AG04449 (cell line): ENCODE measurements at regions not wholly inside any gene's neighbourhood (a gene's known extent, or its start where the extent isn't known, plus 50 kb on each side); places are given as distances from the start of the nearest gene placed in this dataset.

ENCODE experiments used
- CTCF ChIA-PET: fragments of 350-600 bp; formaldehyde crosslinking; extraction: SDS; loops from one replicate; lab custom pipeline; 2021; ENCODE audit warnings: antibody characterized with exemption; lab: Yijun Ruan, JAX
- POLR2A ChIA-PET: fragments of 400-600, 350-600 bp; formaldehyde crosslinking; extraction: SDS; loops from one replicate; lab custom pipeline; 2020; ENCODE audit warnings: antibody characterized with exemption, inconsistent platforms; lab: Yijun Ruan, JAX
- DNase-seq: peaks from one replicate; pipeline ENCODE4 v3.0.0-alpha.2; 2010; ENCODE audit warnings: low read depth, low spot score
- H3K4me3 ChIP-seq: 2 replicates; pipeline ENCODE4 v1.5.1; 2011; ENCODE audit warnings: low read depth, mild to moderate bottlenecking, control low read depth, low read length
- TF ChIP-seq, protein P1 (sequence below): IDR thresholded peaks from one replicate; pipeline ENCODE4 v1.5.1; 2011; ENCODE audit warnings: mild to moderate bottlenecking, moderate library complexity, low read length, control low read depth, inconsistent platforms; ENCODE audit not compliant: insufficient read depth; ENCODE audit errors: missing control alignments

DNA sequence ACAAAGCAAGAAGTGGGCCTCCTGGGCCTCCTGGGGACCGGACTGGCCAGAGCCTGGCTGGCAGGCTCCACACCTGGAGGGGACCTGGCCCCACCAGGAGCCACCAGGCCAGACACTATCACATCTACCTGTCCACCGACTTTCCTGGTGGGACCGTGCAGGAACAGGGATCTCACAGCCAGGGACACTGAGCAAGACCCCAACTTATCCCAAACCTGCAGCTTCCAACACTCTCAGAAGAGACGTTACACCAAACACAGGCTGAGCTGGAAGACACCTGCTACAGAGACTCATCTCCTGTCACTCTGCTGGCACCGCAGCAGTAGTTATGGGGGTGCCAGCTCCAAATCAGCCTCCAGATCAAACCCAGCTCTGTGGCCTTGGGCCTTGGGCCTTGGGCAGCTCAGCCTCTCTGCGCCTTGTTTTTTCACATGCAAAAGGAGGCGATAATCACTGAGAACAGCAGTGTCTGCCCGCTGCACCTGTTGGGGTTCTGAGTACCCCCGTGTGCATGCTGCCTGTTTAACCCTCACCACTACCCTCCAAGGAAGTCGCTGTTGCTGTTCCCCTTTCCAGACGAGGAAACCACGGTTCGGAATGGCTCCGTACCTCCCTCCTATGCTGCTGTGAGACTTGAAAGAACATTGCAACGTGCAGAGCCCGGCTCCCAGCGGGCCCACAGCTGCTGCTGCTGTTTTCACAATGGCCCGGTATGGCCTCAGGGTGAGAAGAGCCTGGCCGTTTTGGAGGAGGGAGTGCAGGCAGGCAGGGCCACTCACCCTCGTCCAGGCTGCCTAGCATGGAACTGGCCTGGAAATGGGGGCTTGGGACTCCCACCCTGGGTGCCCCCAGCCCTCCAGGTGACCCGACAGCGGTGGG, 69.6 kb downstream of the ADRA2C start:
- CTCF ChIA-PET: no interaction called here
- POLR2A ChIA-PET: no interaction called here
- TF ChIP-seq, protein P1, sequence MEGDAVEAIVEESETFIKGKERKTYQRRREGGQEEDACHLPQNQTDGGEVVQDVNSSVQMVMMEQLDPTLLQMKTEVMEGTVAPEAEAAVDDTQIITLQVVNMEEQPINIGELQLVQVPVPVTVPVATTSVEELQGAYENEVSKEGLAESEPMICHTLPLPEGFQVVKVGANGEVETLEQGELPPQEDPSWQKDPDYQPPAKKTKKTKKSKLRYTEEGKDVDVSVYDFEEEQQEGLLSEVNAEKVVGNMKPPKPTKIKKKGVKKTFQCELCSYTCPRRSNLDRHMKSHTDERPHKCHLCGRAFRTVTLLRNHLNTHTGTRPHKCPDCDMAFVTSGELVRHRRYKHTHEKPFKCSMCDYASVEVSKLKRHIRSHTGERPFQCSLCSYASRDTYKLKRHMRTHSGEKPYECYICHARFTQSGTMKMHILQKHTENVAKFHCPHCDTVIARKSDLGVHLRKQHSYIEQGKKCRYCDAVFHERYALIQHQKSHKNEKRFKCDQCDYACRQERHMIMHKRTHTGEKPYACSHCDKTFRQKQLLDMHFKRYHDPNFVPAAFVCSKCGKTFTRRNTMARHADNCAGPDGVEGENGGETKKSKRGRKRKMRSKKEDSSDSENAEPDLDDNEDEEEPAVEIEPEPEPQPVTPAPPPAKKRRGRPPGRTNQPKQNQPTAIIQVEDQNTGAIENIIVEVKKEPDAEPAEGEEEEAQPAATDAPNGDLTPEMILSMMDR: no peak
- H3K4me3 ChIP-seq: no peak overlapping the region
- no peak for DNase-seq

GRCh38 chr4:3836406-3836755, 70.2 kb downstream of the ADRA2C start:
- POLR2A ChIA-PET: no interaction called here
- CTCF ChIA-PET: no interaction called here
- TF ChIP-seq, protein P1: no peak
- no peak for DNase-seq
- H3K4me3 ChIP-seq: no peak overlapping the region

DNA sequence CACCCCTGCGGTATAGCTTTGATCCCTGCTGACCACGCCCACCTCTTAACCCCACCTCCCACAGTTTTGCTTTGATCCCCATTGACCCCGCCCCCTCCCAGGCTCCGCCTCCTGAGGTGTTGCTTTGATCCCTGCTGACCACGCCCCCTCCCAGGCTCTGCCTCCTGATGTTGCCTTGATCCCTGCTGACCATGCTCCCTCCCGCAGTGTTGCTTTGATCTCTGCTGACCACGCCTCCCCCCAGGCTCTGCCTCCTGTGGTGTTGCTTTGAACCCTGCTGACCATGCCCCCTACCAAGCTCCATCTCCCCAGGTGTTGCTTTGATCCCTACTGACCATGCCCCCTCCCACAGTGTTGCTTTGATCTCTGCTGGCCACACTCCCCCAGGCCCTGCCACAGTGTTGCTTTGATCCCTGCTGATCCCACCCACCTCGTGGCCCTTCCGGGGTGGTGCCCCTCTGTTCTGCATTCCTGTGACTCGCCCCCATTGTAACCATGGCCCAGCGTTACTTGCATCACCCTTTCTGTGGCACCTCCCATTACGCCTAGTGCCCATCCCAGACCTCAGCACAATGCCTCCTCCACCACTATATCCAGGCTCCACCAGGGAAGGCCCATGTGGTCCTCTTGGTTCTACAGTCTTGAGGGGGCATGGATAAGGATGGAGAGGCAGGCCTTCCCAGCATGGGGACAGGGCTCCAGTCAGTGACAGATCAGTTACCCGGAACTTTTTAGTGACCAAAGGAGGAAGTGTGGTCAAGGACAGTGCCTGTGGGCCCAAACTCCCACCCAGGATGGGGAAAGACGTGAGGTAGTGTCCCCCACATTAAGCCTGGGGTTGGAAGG, 70.8 kb downstream of the ADRA2C start:
- ChIA-PET POLR2A (no interaction called here), CTCF (no interaction called here)
- no peak overlapping the region for H3K4me3 ChIP-seq
- DNase-seq: no peak
- TF ChIP-seq, protein P1: no peak

GRCh38 chr4:3838437-3839380, 72.5 kb downstream of the ADRA2C start:
- POLR2A ChIA-PET: no interaction called here
- no peak for DNase-seq
- CTCF ChIA-PET: no interaction called here
- TF ChIP-seq, protein P1: no peak
- no peak overlapping the region for H3K4me3 ChIP-seq

DNA sequence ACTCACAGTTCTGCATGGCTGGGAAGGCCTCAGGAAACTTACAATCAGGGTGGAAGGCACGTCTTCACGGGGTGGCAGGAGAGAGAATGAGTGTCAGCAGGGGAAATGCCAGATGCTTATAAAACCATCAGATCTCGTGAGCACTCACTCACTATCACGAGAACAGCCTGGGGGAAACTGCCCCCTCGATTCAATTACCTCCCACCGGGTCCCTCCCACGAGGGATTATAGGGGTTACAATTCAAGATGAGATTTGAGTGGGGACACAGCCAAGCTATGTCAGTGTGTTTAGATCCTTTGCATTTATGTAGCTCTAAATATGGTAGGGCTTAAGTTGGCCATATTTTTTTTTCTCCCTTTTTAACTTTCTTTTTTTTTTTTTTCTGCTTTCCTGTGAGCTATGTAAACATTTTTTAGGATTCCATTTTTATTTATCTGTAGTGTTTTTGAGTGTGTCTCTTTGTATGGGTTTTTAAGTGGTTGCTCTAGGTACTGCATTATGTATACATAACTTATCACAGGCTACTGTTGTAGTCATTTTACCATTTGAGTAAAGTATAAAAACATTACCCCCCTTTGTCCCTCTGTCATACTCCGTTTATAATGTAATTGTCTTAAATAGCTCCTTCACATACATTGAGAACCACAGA, 79.0 kb downstream of the ADRA2C start:
- TF ChIP-seq, protein P1: no peak
- ChIA-PET POLR2A (no interaction called here), CTCF (no interaction called here)
- no peak for DNase-seq
- no peak overlapping the region for H3K4me3 ChIP-seq
